ENCODE measurements at regions not wholly inside any gene's neighbourhood (a gene's known extent, or its start where the extent isn't known, plus 50 kb on each side); places are given as distances from the start of the nearest gene placed in this dataset.

DNA sequence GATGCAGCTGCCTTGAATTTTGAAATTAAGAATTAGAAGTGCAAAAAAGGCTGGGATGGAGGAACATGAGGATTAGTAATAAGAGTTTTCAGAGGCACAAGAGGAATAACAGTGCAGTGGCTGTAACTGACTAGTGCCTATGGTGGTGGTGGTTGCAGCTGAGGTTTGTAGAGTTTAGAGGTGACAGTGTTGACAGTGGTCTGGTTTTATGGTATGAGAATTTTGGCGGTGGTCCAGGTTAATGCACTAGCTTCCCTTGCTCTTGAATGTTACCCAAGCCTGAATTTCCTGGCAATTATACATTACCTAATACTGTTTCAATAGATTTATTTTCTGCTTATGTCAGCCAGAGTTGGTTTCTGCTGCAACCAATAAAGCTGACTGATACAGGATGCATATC, 112.8 kb upstream of the C11orf87 start:
- Histone ChIP-seq H3K4me1 (ENCODE audit: insufficient read depth, low read length, poor library complexity, severe bottlenecking) (no peaks in the 10 kb centered on the region), H3K4me2 (ENCODE audit: low read depth, low read length, poor library complexity, severe bottlenecking) (no peak overlapping the region), H3K79me2 (ENCODE audit: insufficient read depth, low read length) (no peaks in the 10 kb centered on the region), H2AFZ (ENCODE audit: low read length) (no peak overlapping the region), H3K36me3 (ENCODE audit: insufficient read depth, low read length) (no peaks in the 10 kb centered on the region), H3K9me3 (ENCODE audit: insufficient read depth, low read depth, low read length) (no peaks in the 10 kb centered on the region), H4K20me1 (ENCODE audit: insufficient read depth, low read length, poor library complexity, severe bottlenecking) (no peaks in the 10 kb centered on the region), H3K9ac (ENCODE audit: low read depth, low read length, poor library complexity, severe bottlenecking) (no peak overlapping the region), H3K9me2 (replicated peaks; ENCODE audit: low read depth, low read length) (no peaks in the 10 kb centered on the region), H3K27me3 (ENCODE audit: insufficient read depth, low read length, poor library complexity, severe bottlenecking) (no peaks in the 10 kb centered on the region), H3F3A (ENCODE audit: low read depth) (no peaks in the 10 kb centered on the region), H3K4me3 (ENCODE audit: low read length, poor library complexity, severe bottlenecking) (no peak overlapping the region)
- TF ChIP-seq EZH2phosphoT487 (IDR thresholded peaks at IDR 0.05; ENCODE audit: borderline replicate concordance) (no peak), CTCF (conservative IDR thresholded peaks at IDR 0.05; ENCODE audit: low read length) (no peak)

GRCh38 chr11:109317726-109318125, 104.3 kb upstream of the C11orf87 start:
- Histone ChIP-seq H3K36me3 (ENCODE audit: insufficient read depth, low read length) (no peaks in the 10 kb centered on the region), H3K4me2 (ENCODE audit: low read depth, low read length, poor library complexity, severe bottlenecking) (no peak overlapping the region), H3K4me1 (ENCODE audit: insufficient read depth, low read length, poor library complexity, severe bottlenecking) (no peaks in the 10 kb centered on the region), H3K4me3 (ENCODE audit: low read length, poor library complexity, severe bottlenecking) (no peak overlapping the region), H3F3A (ENCODE audit: low read depth) (no peaks in the 10 kb centered on the region), H2AFZ (ENCODE audit: low read length) (no peak overlapping the region), H3K9ac (ENCODE audit: low read depth, low read length, poor library complexity, severe bottlenecking) (no peak overlapping the region), H3K9me3 (ENCODE audit: insufficient read depth, low read depth, low read length) (no peaks in the 10 kb centered on the region), H3K79me2 (ENCODE audit: insufficient read depth, low read length) (no peaks in the 10 kb centered on the region), H4K20me1 (ENCODE audit: insufficient read depth, low read length, poor library complexity, severe bottlenecking) (no peaks in the 10 kb centered on the region), H3K9me2 (replicated peaks; ENCODE audit: low read depth, low read length) (no peaks in the 10 kb centered on the region), H3K27me3 (ENCODE audit: insufficient read depth, low read length, poor library complexity, severe bottlenecking) (no peaks in the 10 kb centered on the region)
- TF ChIP-seq CTCF (conservative IDR thresholded peaks at IDR 0.05; ENCODE audit: low read length) (no peak), EZH2phosphoT487 (IDR thresholded peaks at IDR 0.05; ENCODE audit: borderline replicate concordance) (no peak)

DNA sequence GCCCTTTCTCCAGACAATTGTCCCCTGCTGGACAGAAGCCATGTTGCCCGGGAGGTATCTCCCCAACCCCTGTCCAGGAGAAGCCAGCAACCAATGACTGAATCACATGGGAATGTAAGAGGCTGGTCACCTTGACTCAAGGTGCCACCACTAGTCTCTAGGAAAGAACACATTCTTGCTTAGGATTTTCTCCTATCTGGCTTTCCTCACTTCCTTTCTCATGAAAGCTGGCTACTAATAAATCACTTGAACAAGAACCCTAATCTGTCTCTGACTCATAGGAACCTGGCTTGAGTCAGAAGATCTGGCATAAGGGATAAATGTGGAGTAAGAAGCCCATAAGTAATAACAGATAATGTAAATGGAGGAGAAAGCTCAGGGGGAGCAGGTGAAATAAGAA, 101.4 kb upstream of the C11orf87 start:
- H3K9me2 ChIP-seq (replicated peaks; ENCODE audit: low read depth, low read length): no peaks in the 10 kb centered on the region
- H3K4me2 ChIP-seq (ENCODE audit: low read depth, low read length, poor library complexity, severe bottlenecking): no peak overlapping the region
- H3K27me3 ChIP-seq (ENCODE audit: insufficient read depth, low read length, poor library complexity, severe bottlenecking): no peaks in the 10 kb centered on the region
- no peaks in the 10 kb centered on the region for H4K20me1 ChIP-seq (ENCODE audit: insufficient read depth, low read length, poor library complexity, severe bottlenecking)
- no peak overlapping the region for H2AFZ ChIP-seq (ENCODE audit: low read length)
- H3K9ac ChIP-seq (ENCODE audit: low read depth, low read length, poor library complexity, severe bottlenecking): no peak overlapping the region
- H3K79me2 ChIP-seq (ENCODE audit: insufficient read depth, low read length): no peaks in the 10 kb centered on the region
- H3K36me3 ChIP-seq (ENCODE audit: insufficient read depth, low read length): no peaks in the 10 kb centered on the region
- H3K4me3 ChIP-seq (ENCODE audit: low read length, poor library complexity, severe bottlenecking): no peak overlapping the region
- no peaks in the 10 kb centered on the region for H3K4me1 ChIP-seq (ENCODE audit: insufficient read depth, low read length, poor library complexity, severe bottlenecking)
- no peaks in the 10 kb centered on the region for H3F3A ChIP-seq (ENCODE audit: low read depth)
- H3K9me3 ChIP-seq (ENCODE audit: insufficient read depth, low read depth, low read length): no peaks in the 10 kb centered on the region
- TF ChIP-seq EZH2phosphoT487 (IDR thresholded peaks at IDR 0.05; ENCODE audit: borderline replicate concordance) (no peak), CTCF (conservative IDR thresholded peaks at IDR 0.05; ENCODE audit: low read length) (no peak)
